Testis (tissue), 2 donors: ENCODE measurements at regions not wholly inside any gene's neighbourhood (a gene's known extent, or its start where the extent isn't known, plus 50 kb on each side); places are given as distances from the start of the nearest gene placed in this dataset.

Experiments used
- CTCF ChIP-seq, 3 experiments: fragments of 450-650 bp in 2 of 3; fragments of 200-600 bp in 1 of 3; sonication (generic) in 1 of 3; IDR thresholded peaks; one replicate each; pipeline ENCODE4 v1.5.1; 2016 to 2019; ENCODE audit warnings: antibody characterized with exemption in 3 of 3, mild to moderate bottlenecking in 2 of 3, moderate library complexity in 1 of 3
- POLR2A ChIP-seq: fragments of 450-650 bp; IDR thresholded peaks from one replicate; pipeline ENCODE4 v1.6.1; 2017; ENCODE audit warnings: antibody characterized with exemption, mild to moderate bottlenecking, moderate library complexity

- no peak for TF ChIP-seq CTCF (IDR thresholded peaks at IDR 0.05)
- TF ChIP-seq POLR2A, result no peak
Observed at GRCh38 chr5:60489856-60490255, 210.1 kb downstream of the DEPDC1B start.
